ENCODE measurements at regions not wholly inside any gene's neighbourhood (a gene's known extent, or its start where the extent isn't known, plus 50 kb on each side); places are given as distances from the start of the nearest gene placed in this dataset.

DNA sequence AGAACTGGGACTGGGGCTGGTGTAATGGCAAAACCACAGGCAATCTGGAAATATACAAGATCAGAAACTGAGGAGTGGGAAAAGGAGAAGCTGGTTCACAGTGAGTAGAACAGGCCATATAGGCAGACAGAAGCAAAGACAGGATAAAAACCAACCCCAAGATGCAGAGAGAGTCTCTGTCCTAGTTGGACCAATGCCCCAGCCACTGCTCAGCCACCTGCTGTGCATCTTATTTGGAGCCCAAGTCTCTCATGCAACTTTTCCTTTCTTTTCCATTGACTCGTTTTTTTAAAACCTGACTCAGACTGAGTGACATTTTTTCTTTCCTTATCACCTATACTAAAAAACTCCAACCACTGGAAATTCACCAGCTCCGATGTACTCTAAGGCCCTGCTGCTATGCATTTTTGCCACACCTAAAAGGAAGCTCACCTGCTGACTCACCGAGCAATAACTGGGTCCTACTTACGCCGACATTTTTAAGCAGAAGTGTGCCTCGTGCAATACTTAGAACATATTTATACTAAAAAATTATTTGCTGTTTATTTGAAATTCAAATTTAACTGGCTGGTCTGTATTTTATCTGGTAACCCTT lies 100.8 kb upstream of the XYLT1 start:
- TF ChIP-seq, protein P1, sequence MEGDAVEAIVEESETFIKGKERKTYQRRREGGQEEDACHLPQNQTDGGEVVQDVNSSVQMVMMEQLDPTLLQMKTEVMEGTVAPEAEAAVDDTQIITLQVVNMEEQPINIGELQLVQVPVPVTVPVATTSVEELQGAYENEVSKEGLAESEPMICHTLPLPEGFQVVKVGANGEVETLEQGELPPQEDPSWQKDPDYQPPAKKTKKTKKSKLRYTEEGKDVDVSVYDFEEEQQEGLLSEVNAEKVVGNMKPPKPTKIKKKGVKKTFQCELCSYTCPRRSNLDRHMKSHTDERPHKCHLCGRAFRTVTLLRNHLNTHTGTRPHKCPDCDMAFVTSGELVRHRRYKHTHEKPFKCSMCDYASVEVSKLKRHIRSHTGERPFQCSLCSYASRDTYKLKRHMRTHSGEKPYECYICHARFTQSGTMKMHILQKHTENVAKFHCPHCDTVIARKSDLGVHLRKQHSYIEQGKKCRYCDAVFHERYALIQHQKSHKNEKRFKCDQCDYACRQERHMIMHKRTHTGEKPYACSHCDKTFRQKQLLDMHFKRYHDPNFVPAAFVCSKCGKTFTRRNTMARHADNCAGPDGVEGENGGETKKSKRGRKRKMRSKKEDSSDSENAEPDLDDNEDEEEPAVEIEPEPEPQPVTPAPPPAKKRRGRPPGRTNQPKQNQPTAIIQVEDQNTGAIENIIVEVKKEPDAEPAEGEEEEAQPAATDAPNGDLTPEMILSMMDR (IDR thresholded peaks at IDR 0.05; ENCODE audit: low read length): no peak
- TF ChIP-seq EZH2phosphoT487 (IDR thresholded peaks at IDR 0.05; ENCODE audit: low read length) (no peak), EZH2 (optimal IDR thresholded peaks at IDR 0.05; ENCODE audit: low read depth, low read length) (no peak)

Data from MM.1S (cell line).